Right lobe of liver (tissue), 6 donors: ENCODE measurements at regions not wholly inside any gene's neighbourhood (a gene's known extent, or its start where the extent isn't known, plus 50 kb on each side); places are given as distances from the start of the nearest gene placed in this dataset.

Experiments used
- ATAC-seq, 4 donors: fragments of 200-7000 bp; cut with Tn5 transposase; one replicate each; pipeline ENCODE4 v1.9.1; 2020; ENCODE audit warnings: mild to moderate bottlenecking in 4 of 4, moderate library complexity in 4 of 4
- DNase-seq, 3 donors: peaks; one replicate each; pipeline ENCODE4 v3.0.0-alpha.2; 2020
- H3K27ac ChIP-seq, 3 donors: fragments of 200-600 bp; one replicate each; pipeline ENCODE4 v1.8.0; 2022
- H3K27me3 ChIP-seq, 2 donors: fragments of 200-600 bp; one replicate each; pipeline ENCODE4 v1.8.0; 2022
- H3K36me3 ChIP-seq, 4 donors: fragments of 200-600 bp; sonication (generic) in 1 of 4; one replicate each; pipeline versions ENCODE4 v1.5.1 to v1.8.0; 2017 to 2022; ENCODE audit warnings: control low read depth in 1 of 4
- H3K4me1 ChIP-seq, 4 donors: fragments of 200-600 bp; sonication (generic) in 1 of 4; one replicate each; pipeline versions ENCODE4 v1.5.1 to v1.8.0; 2017 to 2022; ENCODE audit warnings: control low read depth in 1 of 4
- H3K4me3 ChIP-seq, 3 donors: fragments of 200-600 bp; one replicate each; pipeline ENCODE4 v1.8.0; 2022
- H3K9me3 ChIP-seq, 4 donors: fragments of 200-600 bp; sonication (generic) in 1 of 4; one replicate each; pipeline versions ENCODE4 v1.5.1 to v1.8.0; 2017 to 2022; ENCODE audit warnings: control low read depth in 1 of 4
- POLR2A ChIP-seq: fragments of 450-650 bp; IDR thresholded peaks from one replicate; pipeline ENCODE4 v1.6.1; 2017; ENCODE audit warnings: antibody characterized with exemption, mild to moderate bottlenecking
- WGBS: methylation state at CpG from one replicate; pipeline ENCODE4 v1.1.6; 2018; ENCODE audit warnings: low coverage, low lambda C conversion rate; ENCODE audit not compliant: insufficient coverage; ENCODE audit errors: missing lambda C conversion rate; 5-methylcytosine and 5-hydroxymethylcytosine counted together
- intact Hi-C, 2 donors: fragments of 100-400 bp; cut with DNase I; formaldehyde crosslinking; loops; one replicate each; pipeline versions ENCODE4 v1.11.2 to v1.14.1; 2022
- TF ChIP-seq, protein P1 (sequence below), 4 donors: fragments of 200-600 bp in 3 of 4; fragments of 450-650 bp in 1 of 4; IDR thresholded peaks; one replicate each; pipeline versions ENCODE4 v1.5.1 to v1.8.0; 2016 to 2022; ENCODE audit warnings: antibody characterized with exemption in 4 of 4, mild to moderate bottlenecking in 2 of 4
- donor health status: DM: no; HTN: yes; CAD: no.
- donor health status: DM: no; HTN: no; CAD: no.
- donor health status: DM: no; HTN: no; CAD: no.
- donor health status: DM: no; HTN: yes; CAD: no.
- donor health status: DM: no; HTN: yes; CAD: no.

GRCh38 chr7:142553216-142553615 is 196.1 kb upstream of the PRSS1 start:
- ATAC-seq (no peak), DNase-seq (no peak)
- no peak for TF ChIP-seq POLR2A
- TF ChIP-seq, protein P1, sequence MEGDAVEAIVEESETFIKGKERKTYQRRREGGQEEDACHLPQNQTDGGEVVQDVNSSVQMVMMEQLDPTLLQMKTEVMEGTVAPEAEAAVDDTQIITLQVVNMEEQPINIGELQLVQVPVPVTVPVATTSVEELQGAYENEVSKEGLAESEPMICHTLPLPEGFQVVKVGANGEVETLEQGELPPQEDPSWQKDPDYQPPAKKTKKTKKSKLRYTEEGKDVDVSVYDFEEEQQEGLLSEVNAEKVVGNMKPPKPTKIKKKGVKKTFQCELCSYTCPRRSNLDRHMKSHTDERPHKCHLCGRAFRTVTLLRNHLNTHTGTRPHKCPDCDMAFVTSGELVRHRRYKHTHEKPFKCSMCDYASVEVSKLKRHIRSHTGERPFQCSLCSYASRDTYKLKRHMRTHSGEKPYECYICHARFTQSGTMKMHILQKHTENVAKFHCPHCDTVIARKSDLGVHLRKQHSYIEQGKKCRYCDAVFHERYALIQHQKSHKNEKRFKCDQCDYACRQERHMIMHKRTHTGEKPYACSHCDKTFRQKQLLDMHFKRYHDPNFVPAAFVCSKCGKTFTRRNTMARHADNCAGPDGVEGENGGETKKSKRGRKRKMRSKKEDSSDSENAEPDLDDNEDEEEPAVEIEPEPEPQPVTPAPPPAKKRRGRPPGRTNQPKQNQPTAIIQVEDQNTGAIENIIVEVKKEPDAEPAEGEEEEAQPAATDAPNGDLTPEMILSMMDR (IDR thresholded peaks at IDR 0.05): no peak
- H3K4me3 ChIP-seq: no peak overlapping the region
- no peaks in the 10 kb centered on the region for H3K27me3 ChIP-seq
- WGBS: 33% methylated on average over 1 of the region's 2 CpGs
- H3K4me1 ChIP-seq: no peaks in the 10 kb centered on the region
- H3K27ac ChIP-seq: no peak overlapping the region
- intact Hi-C loops: no loop called here
- no peaks in the 10 kb centered on the region for H3K36me3 ChIP-seq
- H3K9me3 ChIP-seq: no peaks in the 10 kb centered on the region

- no peak for ATAC-seq
- Histone ChIP-seq H3K4me3 (no peak overlapping the region), H3K9me3 (no peaks in the 10 kb centered on the region), H3K4me1 (no peaks in the 10 kb centered on the region), H3K27ac (no peak overlapping the region), H3K36me3 (no peaks in the 10 kb centered on the region), H3K27me3 (no peaks in the 10 kb centered on the region)
- DNase-seq: no peak
- 56% methylated on average over 1 of the region's 1 CpG for WGBS
- TF ChIP-seq POLR2A: no peak
- TF ChIP-seq, protein P1 (IDR thresholded peaks at IDR 0.05): no peak
- intact Hi-C loops: no loop called here
These were observed 200.3 kb upstream of the PRSS1 start for GRCh38 chr7:142548978-142549377.

DNA sequence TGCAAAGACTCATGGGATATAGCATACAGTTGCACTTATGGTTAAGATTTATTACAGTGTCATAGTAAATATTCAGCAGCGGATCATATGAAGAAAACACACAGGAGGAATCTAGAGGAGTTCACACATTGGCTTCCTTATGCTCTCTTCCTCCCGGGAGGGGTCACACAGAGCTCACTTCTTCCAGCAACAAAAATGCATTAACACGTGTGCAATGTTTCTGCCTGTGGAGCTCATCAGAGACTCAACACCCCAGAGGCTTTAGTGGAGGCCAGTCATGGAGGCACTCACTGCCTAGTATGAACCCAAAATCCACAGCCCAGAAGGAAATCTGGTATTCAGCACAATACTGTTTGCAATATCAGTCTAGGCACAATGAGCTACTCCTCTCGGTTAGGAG is 202.8 kb upstream of the PRSS1 start:
- no peaks in the 10 kb centered on the region for H3K4me1 ChIP-seq
- intact Hi-C loops: no loop called here
- DNase-seq (no peak), ATAC-seq (no peak)
- no peaks in the 10 kb centered on the region for H3K36me3 ChIP-seq
- H3K9me3 ChIP-seq: no peaks in the 10 kb centered on the region
- 85% methylated on average over 3 of the region's 4 CpGs for WGBS
- H3K4me3 ChIP-seq: no peak overlapping the region
- H3K27me3 ChIP-seq: no peaks in the 10 kb centered on the region
- H3K27ac ChIP-seq: no peak overlapping the region
- TF ChIP-seq, protein P1 (IDR thresholded peaks at IDR 0.05): no peak
- no peak for TF ChIP-seq POLR2A

DNA sequence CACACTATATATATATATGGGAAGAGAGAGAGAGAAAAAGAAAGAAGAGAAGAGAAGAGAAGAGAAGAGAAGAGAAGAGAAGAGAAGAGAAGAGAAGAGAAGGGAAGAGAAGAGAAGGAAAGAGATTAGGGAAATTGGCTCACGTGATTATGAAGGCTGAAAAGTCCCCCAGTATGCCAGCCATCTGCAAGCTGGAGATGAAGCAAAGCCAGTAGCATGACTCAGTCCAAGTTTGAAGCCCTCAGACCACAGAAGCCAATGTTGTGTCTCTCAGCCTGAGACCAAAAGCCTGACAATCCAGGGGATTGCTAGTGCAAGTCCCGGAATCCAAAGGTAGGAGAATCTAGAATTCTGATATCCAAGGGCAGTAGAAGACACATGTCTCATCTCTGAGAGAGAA is 206.3 kb upstream of the PRSS1 start:
- 33% methylated on average over 1 of the region's 2 CpGs for WGBS
- intact Hi-C loops: no loop called here

More for the DNA sequence above, 206.3 kb upstream of the PRSS1 start:
- DNase-seq (no peak), ATAC-seq (no peak)
- H3K4me3 ChIP-seq: no peak overlapping the region
- H3K27me3 ChIP-seq: no peaks in the 10 kb centered on the region
- H3K9me3 ChIP-seq: no peaks in the 10 kb centered on the region
- H3K27ac ChIP-seq: no peak overlapping the region
- no peaks in the 10 kb centered on the region for H3K36me3 ChIP-seq
- TF ChIP-seq, protein P1 (IDR thresholded peaks at IDR 0.05): no peak
- TF ChIP-seq POLR2A: no peak
- no peaks in the 10 kb centered on the region for H3K4me1 ChIP-seq
